HG02610 (cell line): ENCODE measurements at regions not wholly inside any gene's neighbourhood (a gene's known extent, or its start where the extent isn't known, plus 50 kb on each side); places are given as distances from the start of the nearest gene placed in this dataset.

Source experiments
- ATAC-seq: cut with Tn5 transposase; IDR thresholded peaks from one replicate; pipeline ENCODE4 v1.9.1; 2021; ENCODE audit warnings: mild to moderate bottlenecking, moderate library complexity; ENCODE audit not compliant: unreplicated experiment

DNA sequence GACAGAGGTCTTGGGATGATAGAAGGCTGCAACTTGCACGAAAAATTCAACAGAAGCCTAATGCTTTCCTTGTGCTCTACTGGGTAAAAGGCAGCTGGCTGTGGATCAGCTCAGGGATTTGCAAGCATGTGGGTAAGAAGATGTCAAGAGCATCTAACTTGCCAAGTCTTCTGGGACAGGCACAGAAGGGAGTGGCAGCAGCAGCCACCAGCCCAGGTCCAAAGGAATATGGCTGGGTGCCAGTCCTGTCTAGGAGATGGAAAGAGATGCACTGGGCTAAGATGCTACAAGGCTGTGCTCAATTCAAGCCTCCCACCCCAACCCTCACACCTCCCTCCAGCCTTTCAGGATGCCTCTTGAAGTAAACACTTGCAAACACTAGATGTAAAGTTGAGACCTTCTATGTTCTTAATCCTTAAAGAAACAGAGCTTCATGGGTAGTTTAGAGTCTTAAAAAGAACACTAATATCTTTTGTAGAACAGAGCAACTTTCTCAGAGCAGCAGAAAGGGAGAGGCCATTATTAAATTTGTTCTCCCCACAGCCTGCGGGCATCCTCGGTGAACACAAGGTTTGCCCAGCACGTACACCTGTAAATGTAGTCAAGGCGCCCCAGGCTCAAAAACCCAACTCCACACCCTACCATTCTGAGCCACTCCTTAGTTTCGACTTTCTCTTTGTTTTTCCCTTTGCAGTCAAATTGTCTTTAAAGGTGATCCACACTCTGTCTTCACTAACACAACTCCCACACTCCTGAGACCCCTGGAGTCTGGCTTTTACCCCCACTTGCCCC, 64.6 kb upstream of the BCAR3 start:
- no peak for ATAC-seq

GRCh38 chr1:93744299-93744988, 62.8 kb upstream of the BCAR3 start:
- ATAC-seq: peak; percentile 59

GRCh38 chr1:93743465-93743864, 61.8 kb upstream of the BCAR3 start:
- ATAC-seq: no peak

DNA sequence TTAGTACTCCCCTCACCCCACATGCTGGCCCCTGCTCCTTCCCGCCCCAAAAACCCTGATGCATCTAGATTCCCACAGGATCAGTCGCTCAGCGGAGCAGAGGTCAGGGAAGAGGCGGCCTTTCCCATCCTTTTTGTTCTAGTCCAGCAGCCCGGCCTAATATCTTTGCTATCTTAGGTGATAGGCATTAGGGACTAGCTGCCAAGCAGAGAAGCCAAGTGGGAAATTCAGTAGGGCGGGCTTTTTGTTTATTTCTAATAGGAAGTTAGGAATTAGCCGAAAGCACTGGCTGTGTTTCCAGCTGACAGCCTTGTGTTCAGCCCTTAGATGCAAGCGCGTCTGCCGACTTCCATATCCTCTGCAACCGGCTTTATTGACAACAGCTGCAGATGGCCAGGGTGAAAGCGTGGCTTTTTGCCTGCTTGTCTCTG, 59.0 kb upstream of the BCAR3 start:
- ATAC-seq: no peak

GRCh38 chr1:93740157-93740556, 58.5 kb upstream of the BCAR3 start:
- no peak for ATAC-seq

DNA sequence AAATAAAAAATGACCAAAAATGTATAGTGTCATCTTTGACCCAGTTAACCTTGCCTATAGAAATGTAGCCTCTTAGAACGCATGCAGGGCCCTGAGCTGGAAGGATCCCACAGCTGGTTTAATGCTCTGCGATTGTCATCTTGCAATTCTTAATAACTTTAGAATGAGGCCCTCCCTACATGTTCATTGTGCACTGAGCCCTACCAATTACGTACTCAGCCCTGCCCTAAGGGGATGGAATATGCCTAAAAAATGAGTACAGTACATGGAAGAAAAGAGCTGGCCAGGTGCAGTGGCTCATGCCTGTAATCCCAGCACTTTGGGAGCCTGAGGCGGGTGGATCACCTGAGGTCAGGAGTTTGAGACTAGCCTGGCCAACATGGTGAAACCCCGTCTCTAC, 57.8 kb upstream of the BCAR3 start:
- no peak for ATAC-seq

GRCh38 chr1:93738926-93739325, 57.3 kb upstream of the BCAR3 start:
- no peak for ATAC-seq

DNA sequence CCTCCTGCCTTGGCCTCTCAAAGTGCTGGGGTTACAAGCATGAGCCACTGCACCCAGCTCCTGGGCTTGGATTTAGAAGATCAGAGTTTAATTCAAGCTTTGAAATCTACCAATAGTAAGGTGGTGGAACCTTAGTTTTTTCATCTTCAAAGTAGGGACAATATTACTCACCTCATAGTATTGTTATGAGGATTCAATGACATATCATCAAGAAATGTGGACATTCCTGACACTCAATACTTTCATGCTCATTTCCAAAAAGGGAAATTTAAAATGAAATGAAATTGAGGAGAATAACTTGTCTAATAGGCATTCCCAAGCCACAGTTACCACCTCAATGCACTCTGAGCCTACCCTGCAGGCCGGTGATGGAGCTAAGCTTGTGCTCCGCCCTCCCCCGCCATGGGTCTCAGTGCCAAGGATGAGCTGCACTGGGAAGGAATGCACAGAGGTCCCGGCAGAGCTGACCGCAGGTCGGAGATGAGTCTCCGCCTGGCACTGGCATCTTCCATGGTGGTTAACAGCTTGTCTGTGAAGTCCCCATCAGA, 56.5 kb upstream of the BCAR3 start:
- ATAC-seq: no peak

DNA sequence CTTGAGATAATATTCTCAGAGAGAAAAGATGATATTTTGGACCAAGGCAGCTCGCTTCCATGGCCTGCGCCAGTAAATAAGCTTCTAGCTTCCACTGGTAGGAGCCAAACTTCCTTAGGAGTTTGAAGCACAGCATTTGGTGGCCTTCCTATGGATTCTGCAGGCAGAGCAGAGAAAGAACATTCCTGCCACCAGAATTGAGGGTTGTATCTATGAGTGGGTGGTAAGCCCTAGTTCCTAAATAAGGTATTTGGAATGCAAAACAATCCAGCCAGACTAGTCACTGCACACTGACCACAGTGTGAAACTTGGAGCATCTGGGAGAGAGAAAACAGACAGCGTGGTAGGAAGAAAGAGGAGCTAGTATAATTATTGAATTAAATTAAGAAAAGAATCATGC, 54.1 kb upstream of the BCAR3 start:
- ATAC-seq: no peak

- ATAC-seq: no peak
These were observed 53.4 kb upstream of the BCAR3 start for GRCh38 chr1:93734999-93735398.

GRCh38 chr1:93733340-93733739, 51.7 kb upstream of the BCAR3 start:
- no peak for ATAC-seq

DNA sequence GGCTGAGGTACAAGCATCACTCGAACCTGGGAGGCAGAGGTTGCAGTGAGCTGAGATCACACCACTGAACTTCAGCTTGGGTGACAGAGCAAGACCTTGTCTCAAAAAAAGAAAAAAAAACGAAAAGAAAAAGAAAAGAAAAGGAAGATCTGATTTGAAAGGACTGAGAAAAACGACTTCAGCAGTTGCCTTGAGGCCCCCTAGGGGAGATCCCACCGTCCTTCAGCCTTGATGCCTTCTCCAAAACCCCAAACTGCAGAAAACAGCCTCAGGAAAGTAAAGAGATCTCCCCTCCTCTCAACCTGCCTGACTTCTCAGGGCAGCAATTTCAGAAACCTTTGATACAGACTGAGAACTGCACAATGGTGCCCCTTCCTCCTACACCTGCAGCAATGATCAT, 50.9 kb upstream of the BCAR3 start:
- no peak for ATAC-seq
